NCI-H1105 treated with DMSO at 0.1 percent for 48 hours (cell line): ENCODE measurements at regions not wholly inside any gene's neighbourhood (a gene's known extent, or its start where the extent isn't known, plus 50 kb on each side); places are given as distances from the start of the nearest gene placed in this dataset.

Experiments used
- DNase-seq: peaks from one replicate; lab custom pipeline; 2025; lab: John Stamatoyannopoulos, UW

DNA sequence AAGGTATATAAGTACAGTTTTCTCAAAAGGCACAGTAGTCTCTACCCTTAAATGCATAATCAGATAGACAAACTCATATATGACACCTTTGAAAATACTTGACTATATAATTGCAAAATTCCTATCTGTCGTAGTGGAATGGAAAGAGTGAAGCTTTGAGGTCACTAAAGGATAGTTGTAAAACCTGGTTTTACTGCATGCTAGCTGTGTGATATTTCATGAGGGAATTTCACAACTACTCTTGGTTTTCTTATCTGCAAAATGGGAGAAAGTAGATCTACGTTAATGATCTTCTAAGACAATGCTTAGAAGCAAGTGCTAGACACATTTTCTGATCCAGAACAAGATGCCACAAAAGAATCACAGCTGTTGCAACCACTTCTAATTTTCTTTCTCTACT lies 332.2 kb downstream of the AASDHPPT start:
- DNase-seq: no peak

- no peak for DNase-seq
Observed at GRCh38 chr11:106410902-106411301, 333.4 kb downstream of the AASDHPPT start.

DNA sequence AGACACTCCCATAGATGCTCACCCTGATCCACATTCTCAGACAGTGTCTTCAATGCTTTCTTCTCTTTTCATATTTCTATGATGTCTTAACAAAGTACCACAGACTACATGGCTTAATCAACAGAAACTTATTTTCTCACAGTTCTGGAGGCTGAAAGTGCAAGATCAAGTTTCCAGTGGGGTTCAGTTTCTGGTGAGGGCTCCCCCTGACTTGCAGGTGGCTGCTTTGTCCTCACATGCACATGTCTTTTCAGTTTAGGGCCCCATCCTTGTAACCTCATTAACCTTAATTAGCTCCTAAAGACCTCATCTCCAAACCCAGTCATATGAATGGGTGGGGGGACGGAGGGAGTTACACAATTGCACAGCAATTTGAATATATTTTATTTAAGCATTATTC lies 335.8 kb downstream of the AASDHPPT start:
- DNase-seq: no peak

DNA sequence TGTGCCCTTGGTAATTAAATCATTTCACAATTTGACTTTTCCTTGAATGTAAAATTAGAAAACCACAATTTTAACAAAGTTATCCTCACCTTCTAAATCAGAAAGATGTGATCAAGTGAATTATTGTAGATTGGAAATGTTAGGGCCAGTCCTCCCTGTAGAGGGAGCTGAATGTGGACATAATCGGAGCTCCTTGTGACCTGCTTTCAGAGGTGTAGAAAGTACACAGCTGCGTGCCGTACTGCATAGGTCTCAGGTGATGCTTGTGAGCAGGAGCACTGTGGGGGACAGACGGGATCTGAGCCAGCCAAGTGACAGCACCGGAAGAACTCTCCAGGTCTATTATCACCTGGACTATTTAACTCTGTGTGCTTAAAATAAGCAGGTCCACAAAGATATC lies 338.0 kb downstream of the AASDHPPT start:
- no peak for DNase-seq

- DNase-seq: no peak
Observed at GRCh38 chr11:106418791-106419190, 341.3 kb downstream of the AASDHPPT start.

DNA sequence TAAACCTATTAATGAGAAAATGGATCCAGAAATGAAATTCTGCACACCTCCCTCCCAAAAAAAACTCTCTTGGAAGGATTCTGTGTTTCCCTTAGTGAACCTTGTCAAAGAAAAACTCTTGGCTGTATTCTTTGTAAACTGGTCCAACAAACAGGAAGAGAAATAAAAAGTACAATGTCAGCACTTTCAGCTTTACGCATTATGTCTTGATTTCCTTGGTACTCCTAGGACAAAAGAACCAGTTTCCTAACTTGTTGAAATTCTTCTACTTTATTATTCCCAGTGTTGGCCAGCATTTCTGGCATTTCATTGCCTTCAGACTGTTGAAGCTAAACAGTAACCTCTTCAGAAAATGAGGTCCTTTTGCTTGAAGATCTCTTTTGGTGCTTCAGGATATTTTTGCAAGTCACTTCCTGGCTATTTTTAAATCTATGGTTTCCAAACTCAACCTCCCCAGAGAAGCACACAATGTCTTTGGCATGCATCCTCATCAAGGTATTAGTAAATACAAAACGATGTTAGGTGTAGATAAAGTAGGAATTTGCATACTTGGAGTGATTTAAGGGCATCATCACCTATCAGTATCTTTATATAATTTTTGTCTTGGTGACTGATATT lies 342.7 kb downstream of the AASDHPPT start:
- no peak for DNase-seq

DNA sequence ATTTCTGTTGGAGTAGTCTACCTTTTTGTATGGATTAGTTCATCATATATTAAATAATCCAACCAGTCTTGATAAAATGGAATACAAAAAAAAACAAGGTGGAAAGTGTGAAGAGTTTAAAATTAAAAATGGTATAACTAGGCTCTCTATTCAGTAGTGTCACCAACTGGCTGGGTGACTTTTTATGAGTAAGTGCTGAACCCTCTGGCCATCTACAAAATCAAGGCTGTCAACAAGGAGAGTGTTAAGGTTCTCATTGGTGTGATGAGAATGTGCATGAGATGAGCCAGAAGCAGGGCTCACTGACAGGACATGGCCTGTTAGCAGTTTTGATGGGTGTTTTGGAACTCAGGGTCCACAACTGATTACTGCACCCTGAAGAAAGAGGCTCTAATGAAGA lies 343.2 kb downstream of the AASDHPPT start:
- no peak for DNase-seq

DNA sequence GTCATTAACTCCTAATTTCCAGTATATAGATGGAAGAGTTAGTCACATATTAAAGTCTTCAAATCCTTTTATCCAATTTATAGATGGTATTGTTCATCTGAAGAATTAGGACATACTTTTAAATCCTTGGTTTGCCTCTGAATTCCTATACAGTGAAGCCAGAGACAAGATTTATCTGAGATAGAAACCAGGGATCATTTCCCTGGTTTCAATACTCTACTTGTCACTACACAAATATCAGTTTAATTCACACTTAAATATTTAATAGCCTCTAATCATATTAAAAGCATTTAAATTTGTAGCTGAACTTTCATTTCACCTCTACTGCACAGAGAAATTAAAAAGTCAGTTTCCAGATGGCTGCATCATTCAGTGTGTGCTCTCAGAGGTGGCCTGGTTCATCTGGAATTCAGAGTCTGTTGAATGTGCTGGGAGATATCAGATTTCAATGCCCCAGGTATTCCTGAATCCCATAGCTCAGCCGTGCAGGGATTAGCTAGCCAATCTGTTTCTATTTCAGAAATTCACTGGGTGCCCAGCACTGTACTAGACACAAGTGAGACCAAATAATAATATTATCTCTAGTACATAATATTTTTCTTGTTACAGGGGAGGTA lies 344.3 kb downstream of the AASDHPPT start:
- no peak for DNase-seq

- DNase-seq: no peak
Observed at GRCh38 chr11:106422583-106422982, 345.1 kb downstream of the AASDHPPT start.

- no peak for DNase-seq
Observed at GRCh38 chr11:106424111-106424510, 346.6 kb downstream of the AASDHPPT start.

DNA sequence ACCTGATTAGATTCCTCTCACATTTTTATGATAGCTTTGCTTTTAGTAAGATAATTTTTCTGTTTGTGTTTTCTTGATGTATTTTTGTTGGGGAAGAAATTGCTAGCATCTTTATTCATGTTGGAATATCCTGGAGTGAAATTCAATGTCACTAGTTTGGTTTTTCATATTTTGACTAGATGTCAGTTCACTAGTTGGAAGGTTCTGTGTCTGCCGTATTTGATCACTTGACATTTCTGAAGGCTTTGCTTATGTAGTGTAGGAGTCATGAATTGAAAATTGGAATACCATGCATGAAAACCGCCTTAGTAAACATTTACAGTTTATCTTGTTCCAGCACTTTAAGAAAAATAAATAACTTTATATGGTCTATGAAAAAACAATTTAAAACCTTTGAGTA lies 348.4 kb downstream of the AASDHPPT start:
- no peak for DNase-seq

DNA sequence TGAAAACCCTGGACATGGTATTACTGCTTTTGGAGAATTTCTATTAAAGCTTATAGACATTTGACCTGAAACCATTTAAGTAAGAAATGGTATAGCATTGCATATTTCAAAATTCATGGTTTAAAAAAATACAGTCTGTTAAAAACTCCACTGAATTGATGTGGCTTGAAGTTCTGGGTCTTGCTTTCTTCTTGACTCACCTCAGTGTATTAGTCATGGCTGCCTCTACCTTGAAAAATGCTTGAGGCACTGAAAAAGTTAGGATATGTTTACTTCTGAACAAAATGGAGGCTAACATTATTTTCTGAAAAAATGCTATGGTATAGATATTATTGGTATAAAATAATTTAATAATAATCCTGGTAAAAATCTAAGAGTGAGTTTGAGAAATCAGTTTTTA lies 349.2 kb downstream of the AASDHPPT start:
- DNase-seq: no peak

DNA sequence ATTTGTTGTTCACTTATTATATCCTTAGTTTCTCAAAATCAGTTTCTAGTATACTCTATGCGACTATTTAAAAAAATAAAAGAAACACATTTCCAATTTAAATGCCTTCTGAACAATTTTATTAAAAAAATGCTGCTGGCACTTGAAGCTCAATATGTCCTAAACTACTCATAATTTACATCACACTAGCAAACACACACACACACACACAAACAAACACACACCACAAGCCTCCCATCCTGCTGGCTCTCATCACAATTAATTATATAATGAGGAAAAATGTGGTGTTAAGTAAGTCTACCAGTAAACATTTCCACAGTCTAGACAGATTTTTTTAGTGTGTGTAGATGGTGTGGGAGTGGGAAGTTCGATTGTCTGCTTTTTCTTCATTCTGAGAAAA lies 350.3 kb downstream of the AASDHPPT start:
- no peak for DNase-seq

DNA sequence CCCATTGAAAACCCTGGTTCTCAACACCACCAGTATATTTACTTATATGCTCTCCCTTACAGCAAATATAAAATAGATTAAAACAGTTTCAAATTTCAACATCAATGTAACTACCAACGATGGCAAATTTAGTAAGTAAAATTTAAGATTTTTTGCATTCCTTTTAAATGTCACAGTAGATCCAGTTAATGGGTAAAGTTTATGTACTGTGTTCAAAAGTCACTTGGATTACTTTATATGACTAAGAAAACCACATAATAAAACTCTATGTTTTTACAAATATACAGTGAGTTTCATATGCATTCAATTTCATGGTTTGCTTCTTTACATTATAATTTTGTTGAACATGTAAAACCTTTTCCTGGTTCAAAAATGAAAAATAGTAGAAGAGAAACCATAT lies 364.6 kb downstream of the AASDHPPT start:
- DNase-seq: no peak

DNA sequence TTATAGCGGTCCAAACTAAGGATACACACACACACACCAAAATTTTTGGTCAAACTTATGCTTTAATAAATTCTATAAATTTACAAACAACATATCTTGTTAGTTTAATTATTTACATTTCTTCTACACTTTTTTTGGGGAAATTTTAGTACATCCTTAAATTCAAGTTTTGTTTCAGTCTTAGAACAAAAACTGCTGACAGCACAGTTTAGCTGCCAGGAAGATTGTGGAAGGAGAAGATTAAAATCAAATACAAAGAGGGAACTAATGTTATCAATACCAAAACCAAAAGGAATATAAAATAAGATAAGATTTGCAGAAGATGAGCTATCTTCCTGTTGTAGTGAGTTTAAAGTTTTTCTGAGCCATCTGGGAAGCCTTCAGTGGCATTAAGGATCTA lies 368.8 kb downstream of the AASDHPPT start:
- DNase-seq: no peak

DNA sequence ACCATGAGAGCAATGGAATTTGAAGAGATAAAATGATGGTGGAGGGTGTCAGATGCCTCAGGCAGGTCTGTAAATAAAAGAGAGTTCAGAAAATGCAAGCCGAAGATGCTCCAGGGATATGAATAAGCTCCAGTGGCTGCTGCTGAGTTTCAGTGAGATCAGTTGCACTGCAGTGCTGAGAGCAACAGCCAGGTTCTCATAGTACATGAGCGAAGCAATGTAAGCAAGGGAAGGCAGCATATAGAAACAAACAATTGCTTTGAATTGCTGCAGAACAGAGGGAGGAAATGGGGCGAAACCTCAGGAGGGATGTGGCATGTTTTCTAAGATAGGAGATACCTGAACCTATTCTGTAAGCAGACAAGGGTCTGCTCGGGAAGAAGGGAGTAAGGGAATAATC lies 369.5 kb downstream of the AASDHPPT start:
- DNase-seq: no peak

- no peak for DNase-seq
Observed at GRCh38 chr11:106447631-106448191, 370.2 kb downstream of the AASDHPPT start.

GRCh38 chr11:106449763-106450162 lies 372.3 kb downstream of the AASDHPPT start:
- DNase-seq: no peak

DNA sequence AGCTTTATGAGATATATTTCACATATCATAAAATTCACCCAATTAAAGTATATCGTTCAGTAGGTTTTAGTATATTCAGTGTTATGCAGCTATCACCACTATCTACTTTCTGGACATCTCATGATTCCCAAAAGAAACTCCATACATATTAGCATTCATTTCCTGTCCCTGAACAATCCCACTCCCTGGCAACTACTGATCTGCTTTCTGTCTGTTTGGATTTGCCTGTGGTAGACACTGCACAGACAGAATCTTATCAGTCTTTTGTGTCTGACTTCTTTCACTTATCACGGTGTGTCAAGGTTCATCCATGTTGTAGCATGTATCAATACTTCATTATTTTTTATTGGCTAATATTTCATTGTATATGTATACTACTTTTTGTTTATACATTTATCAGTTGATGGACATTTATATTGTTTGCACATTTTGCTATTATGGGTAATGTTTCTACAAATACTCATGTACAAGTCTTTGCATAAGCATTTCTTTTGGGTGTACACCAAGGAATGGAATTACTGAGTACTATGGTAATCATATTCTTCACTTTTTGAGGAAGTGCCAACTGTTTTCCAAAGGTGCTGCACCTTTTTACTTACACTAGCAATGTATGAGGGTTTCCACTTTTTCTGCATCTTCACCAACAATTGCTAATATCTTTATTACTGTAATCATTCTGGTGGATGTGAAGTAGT lies 373.9 kb downstream of the AASDHPPT start:
- DNase-seq: no peak

DNA sequence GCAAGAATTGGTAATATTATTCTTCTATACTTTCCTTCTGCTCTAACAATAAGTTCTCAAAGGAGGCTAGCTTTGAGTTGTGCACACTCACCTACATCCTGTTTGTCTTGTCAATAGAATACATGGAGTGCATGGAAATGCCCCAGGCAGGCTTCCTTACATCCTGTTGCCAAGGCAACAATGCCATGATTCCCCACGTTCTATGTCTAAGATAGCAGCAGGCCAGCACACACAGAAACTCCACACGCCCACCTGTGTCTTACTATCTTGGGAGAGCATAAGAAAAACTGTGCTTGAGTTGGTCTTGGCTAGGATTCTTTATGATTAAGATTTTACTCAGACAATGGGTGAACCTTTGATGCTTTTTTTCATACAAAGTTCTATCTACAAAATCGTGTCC lies 379.2 kb downstream of the AASDHPPT start:
- DNase-seq: no peak

- DNase-seq: no peak
Observed at GRCh38 chr11:106457727-106458126, 380.3 kb downstream of the AASDHPPT start.

- no peak for DNase-seq
Observed at GRCh38 chr11:106459135-106459534, 381.7 kb downstream of the AASDHPPT start.

DNA sequence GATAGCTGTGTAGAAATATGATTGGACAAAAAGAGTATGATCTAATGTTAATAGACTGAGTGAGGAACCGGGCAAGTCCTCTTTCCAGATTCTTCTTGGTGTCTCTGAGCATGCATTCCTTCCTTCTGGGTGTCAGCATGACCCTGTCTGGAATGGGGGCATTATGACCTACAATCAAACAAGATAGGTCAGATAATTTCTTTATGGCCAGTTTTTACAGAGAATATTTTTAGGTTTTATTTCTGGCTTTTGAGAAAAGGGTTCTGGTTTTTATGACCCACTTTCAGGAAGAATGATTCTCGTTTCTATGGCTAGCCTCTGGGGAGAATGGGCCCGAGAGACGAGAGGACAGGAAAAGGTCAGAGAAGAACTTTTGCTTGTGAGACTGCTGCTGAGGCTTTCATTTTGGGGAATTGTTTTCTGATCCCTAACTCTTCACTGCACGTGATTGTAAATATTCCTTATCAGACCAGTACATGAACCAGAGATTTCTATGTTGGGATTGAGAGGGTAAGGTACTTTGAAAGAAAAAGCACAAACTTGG lies 383.8 kb downstream of the AASDHPPT start:
- DNase-seq: no peak
